Epithelial cell of esophagus (primary cell): ENCODE measurements at regions not wholly inside any gene's neighbourhood (a gene's known extent, or its start where the extent isn't known, plus 50 kb on each side); places are given as distances from the start of the nearest gene placed in this dataset.
A peak's percentile ranks its signal among the peaks of the same experiment; 100 is the strongest.

Source experiments
- DNase-seq: peaks from one replicate; pipeline ENCODE4 v3.0.0; 2010; ENCODE audit warnings: low read depth
- H3K4me3 ChIP-seq: 2 replicates; pipeline ENCODE4 v1.5.1; 2011; ENCODE audit warnings: mild to moderate bottlenecking, low read length, control low read depth
- CTCF ChIP-seq: IDR thresholded peaks from 2 replicates; pipeline ENCODE4 v1.5.1; 2011; ENCODE audit warnings: low read depth, mild to moderate bottlenecking, low read length, control low read depth, inconsistent platforms; ENCODE audit not compliant: insufficient read depth; ENCODE audit errors: missing control alignments

- no peak overlapping the region for H3K4me3 ChIP-seq
- TF ChIP-seq CTCF = no peak
Measured at GRCh38 chr9:78584589-78584988, 287.7 kb downstream of the PSAT1 start.

GRCh38 chr9:78585909-78586308 is 289.0 kb downstream of the PSAT1 start:
- H3K4me3 ChIP-seq = no peak overlapping the region
- TF ChIP-seq CTCF = no peak
- DNase-seq = no peak

More at GRCh38 chr9:78584589-78584988, 287.7 kb downstream of the PSAT1 start:
- DNase-seq = no peak

GRCh38 chr9:78590068-78590467 is 293.1 kb downstream of the PSAT1 start:
- TF ChIP-seq CTCF = no peak
- DNase-seq = no peak
- H3K4me3 ChIP-seq = no peak overlapping the region

- no peak overlapping the region for H3K4me3 ChIP-seq
- DNase-seq = peak; percentile 14
- TF ChIP-seq CTCF = no peak
Measured at GRCh38 chr9:78592811-78593210, 295.9 kb downstream of the PSAT1 start.

- no peak for TF ChIP-seq CTCF
- no peak overlapping the region for H3K4me3 ChIP-seq
- DNase-seq = no peak
Measured at GRCh38 chr9:78595200-78595945, 298.4 kb downstream of the PSAT1 start.

GRCh38 chr9:78596346-78596745 is 299.4 kb downstream of the PSAT1 start:
- no peak for DNase-seq
- H3K4me3 ChIP-seq = no peak overlapping the region
- no peak for TF ChIP-seq CTCF

GRCh38 chr9:78598120-78598519 is 301.2 kb downstream of the PSAT1 start:
- H3K4me3 ChIP-seq = no peak overlapping the region
- no peak for TF ChIP-seq CTCF
- DNase-seq = peak; percentile 50
